Dendritic cell treated with granulocyte-macrophage colony-stimulating factor and Interleukin-4, amounts not matched to agents 40 ng/mL and 50 ng/mL, for 4 days (primary cell): ENCODE measurements at regions not wholly inside any gene's neighbourhood (a gene's known extent, or its start where the extent isn't known, plus 50 kb on each side); places are given as distances from the start of the nearest gene placed in this dataset.

Experiments used
- H3K27ac Mint-ChIP-seq: one replicate; pipeline ENCODE4 v1.8.0; 2022; ENCODE audit warnings: mild to moderate bottlenecking, mixed read lengths
- H3K27me3 Mint-ChIP-seq: one replicate; pipeline ENCODE4 v1.8.0; 2022; ENCODE audit warnings: mild to moderate bottlenecking, mixed read lengths
- H3K36me3 Mint-ChIP-seq: one replicate; pipeline ENCODE4 v1.8.0; 2022; ENCODE audit warnings: low read depth, mixed read lengths
- H3K4me1 Mint-ChIP-seq: one replicate; pipeline ENCODE4 v1.8.0; 2022; ENCODE audit warnings: low read depth, mixed read lengths
- H3K4me3 Mint-ChIP-seq: one replicate; pipeline ENCODE4 v1.8.0; 2022; ENCODE audit warnings: mild to moderate bottlenecking, moderate library complexity, mixed read lengths
- H3K9me3 Mint-ChIP-seq: one replicate; pipeline ENCODE4 v1.8.0; 2022; ENCODE audit warnings: mixed read lengths
- intact Hi-C: fragments of 100-400 bp; cut with micrococcal nuclease; formaldehyde crosslinking; loops from one replicate; pipeline ENCODE4 v1.15.0; 2022

DNA sequence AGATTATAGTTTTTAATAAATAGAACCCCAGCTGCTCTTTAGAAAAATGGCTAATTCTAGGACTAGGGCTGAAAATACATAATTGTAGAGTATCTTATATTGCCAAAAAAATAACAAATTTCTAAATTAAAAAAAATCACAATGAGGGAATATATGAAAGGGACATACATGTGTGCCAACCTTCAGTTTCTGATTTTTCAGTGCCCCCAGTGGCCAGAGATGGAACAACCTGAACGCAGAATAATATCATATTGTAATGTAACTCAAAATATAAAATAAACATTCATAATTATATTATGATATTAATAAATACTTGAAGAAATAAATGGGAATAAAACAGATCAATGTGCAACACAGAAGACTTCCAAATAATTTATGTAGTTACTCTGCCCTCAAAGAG, 460.5 kb downstream of the ZNF385D start:
- intact Hi-C loops, result no loop called here
- Mint-ChIP-seq H3K36me3 (no peaks in the 10 kb centered on the region), H3K27me3 (no peaks in the 10 kb centered on the region), H3K4me3 (no peak overlapping the region), H3K4me1 (no peaks in the 10 kb centered on the region), H3K27ac (no peak overlapping the region), H3K9me3 (peaks cover 18% of the 10 kb centered on the region)

DNA sequence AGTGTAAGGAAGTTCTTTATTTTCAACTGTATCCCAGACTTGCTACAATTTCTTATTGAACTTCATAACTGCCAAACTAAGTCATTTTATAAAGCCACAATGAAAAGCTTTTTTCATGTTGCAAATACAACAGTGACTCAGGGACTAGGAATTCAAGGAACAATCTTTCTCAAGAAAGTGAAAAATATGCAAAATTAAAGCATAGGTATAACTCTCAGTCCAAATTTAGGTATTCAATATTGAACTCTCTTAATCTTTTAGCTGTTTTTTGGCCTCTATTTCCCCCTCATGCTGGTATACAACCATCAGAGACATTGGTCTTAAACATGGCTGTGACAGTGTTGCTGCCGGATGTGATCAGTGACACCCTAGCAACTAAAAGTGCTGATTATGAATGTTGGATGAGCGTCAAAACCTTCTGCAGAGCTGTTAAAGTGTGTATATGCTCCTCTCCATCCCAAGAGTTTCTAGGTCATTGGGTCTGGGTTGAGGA, 476.9 kb downstream of the ZNF385D start:
- Mint-ChIP-seq H3K27me3 (no peaks in the 10 kb centered on the region), H3K4me1 (no peaks in the 10 kb centered on the region), H3K36me3 (no peaks in the 10 kb centered on the region), H3K27ac (no peak overlapping the region), H3K9me3 (peaks cover 35% of the 10 kb centered on the region), H3K4me3 (no peak overlapping the region)
- intact Hi-C loops, result no loop called here

DNA sequence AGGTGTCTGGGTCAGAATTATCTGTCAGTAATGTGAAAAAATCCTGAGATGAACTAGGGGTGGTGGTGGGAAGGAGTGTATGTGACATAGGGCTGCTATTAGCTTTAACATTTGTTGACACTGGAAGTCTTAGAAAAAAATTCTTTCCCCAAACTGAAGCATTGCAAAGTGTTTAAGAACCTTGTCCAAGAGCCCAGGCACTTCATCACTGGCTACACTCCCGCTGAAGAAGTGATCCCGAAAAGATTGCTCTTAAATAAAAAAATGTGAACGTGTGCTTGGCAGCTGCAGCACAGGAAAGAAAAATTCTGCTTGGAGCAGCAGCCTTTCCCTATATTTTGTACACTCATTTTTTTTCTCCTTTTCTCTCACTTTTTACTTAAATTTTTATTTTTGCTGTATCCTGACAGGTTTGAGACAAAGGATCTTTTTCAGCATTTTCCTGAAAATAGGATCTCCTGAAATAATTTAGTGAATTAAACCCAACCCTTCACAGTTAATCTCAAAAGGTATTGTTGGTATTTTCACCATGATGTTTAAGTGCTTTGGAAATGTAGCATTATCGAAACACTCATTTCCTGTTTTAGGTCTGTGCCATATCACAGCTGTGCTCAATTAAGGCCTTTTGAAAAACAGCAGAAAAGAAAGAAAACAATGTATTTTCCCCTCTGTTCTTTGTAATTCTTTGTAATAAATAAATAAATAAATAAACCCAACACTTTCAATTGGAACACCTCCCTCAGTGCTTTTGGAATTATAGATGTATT, 477.6 kb downstream of the ZNF385D start:
- no peak overlapping the region for H3K27ac Mint-ChIP-seq
- no peaks in the 10 kb centered on the region for H3K36me3 Mint-ChIP-seq
- H3K4me1 Mint-ChIP-seq, result no peaks in the 10 kb centered on the region
- no peaks in the 10 kb centered on the region for H3K27me3 Mint-ChIP-seq
- peaks cover 35% of the 10 kb centered on the region for H3K9me3 Mint-ChIP-seq
- intact Hi-C loops, result no loop called here
- no peak overlapping the region for H3K4me3 Mint-ChIP-seq

DNA sequence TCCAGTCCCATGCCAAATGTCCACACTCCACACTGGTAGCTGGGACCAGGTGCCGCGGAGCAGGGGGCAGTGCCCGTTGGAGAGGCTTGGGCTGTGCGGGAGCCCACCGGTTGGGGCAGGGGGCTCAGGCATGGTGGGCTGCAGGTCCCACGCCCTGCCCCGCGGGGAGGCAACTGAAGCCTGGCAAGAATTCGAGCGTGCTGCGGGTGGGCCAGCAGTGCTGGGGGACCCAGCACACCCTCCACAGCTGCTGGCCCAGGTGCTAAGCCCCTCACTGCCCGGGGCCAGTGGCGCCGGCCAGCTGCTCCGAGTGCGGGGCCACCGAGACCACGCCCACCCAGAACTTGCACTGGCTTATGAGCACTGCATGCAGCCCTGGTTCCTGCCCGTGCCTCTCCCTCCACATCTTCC, 479.4 kb downstream of the ZNF385D start:
- no peak overlapping the region for H3K27ac Mint-ChIP-seq
- H3K9me3 Mint-ChIP-seq, result peaks cover 48% of the 10 kb centered on the region
- intact Hi-C loops, result no loop called here
- H3K4me1 Mint-ChIP-seq, result no peaks in the 10 kb centered on the region
- no peak overlapping the region for H3K4me3 Mint-ChIP-seq
- H3K27me3 Mint-ChIP-seq, result no peaks in the 10 kb centered on the region
- H3K36me3 Mint-ChIP-seq, result no peaks in the 10 kb centered on the region

DNA sequence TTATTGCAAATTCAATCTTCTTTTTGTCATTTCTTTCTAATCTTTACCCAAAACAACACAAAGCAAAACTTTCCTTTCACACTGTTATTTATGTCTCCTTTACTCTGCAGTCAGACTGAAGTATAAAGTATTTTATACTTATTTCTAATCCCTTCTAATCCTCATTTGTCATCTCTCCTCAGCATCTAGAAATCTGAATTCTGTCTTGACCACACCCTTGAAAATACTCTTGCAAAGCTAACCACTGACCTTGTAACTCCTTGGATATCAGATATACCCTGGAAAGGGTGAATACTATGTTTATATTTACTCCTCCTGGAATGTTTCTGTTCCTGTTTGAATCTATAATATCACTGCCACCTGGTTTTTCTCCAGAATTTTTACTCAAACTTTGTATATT, 481.1 kb downstream of the ZNF385D start:
- Mint-ChIP-seq H3K9me3 (peaks cover 39% of the 10 kb centered on the region), H3K4me3 (no peak overlapping the region), H3K4me1 (no peaks in the 10 kb centered on the region), H3K27ac (no peak overlapping the region), H3K36me3 (no peaks in the 10 kb centered on the region), H3K27me3 (no peaks in the 10 kb centered on the region)
- intact Hi-C loops, result no loop called here

DNA sequence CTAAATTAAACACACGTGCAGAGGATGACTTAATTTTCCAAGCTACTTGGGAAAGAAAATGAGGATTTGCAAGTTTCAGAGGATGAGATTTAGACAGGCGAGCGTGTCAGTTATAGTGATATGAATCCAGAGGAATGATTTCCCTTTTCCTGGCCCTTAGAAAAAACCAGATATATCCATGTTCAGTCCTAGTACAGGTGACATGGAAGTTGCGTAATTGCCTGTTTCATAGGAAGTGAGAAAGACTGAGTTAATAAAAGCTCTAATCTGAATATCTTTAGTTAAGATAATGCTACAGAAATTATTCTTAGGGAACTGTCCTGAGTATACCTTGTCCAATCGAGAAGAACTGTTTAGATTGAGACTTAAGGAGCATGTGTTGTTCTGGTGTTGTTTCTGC, 490.5 kb downstream of the ZNF385D start:
- H3K9me3 Mint-ChIP-seq, result peaks cover 37% of the 10 kb centered on the region
- H3K27me3 Mint-ChIP-seq, result no peaks in the 10 kb centered on the region
- H3K4me1 Mint-ChIP-seq, result no peaks in the 10 kb centered on the region
- no peak overlapping the region for H3K4me3 Mint-ChIP-seq
- H3K36me3 Mint-ChIP-seq, result no peaks in the 10 kb centered on the region
- H3K27ac Mint-ChIP-seq, result no peak overlapping the region
- intact Hi-C loops, result no loop called here

DNA sequence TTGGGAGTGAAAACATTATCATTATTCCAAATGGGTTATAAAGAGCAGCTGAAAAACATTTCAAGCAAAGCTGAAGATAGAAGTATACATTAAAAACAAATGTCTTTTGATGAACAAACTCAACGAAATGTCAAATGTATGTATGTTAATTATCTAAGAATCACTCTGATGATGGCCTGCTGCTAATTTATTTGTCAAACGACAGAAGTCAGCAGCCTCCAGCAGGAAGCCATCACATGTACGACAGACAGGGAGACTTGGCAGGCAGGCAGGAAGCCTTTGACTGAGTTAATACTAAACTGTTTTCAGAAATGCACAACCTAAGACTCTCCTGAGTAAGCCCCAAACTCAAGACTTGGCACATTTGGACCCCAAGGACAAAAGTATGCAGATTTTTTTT, 491.1 kb downstream of the ZNF385D start:
- no peak overlapping the region for H3K4me3 Mint-ChIP-seq
- no peak overlapping the region for H3K27ac Mint-ChIP-seq
- peaks cover 41% of the 10 kb centered on the region for H3K9me3 Mint-ChIP-seq
- H3K4me1 Mint-ChIP-seq, result no peaks in the 10 kb centered on the region
- no peaks in the 10 kb centered on the region for H3K27me3 Mint-ChIP-seq
- no peaks in the 10 kb centered on the region for H3K36me3 Mint-ChIP-seq
- intact Hi-C loops, result no loop called here

DNA sequence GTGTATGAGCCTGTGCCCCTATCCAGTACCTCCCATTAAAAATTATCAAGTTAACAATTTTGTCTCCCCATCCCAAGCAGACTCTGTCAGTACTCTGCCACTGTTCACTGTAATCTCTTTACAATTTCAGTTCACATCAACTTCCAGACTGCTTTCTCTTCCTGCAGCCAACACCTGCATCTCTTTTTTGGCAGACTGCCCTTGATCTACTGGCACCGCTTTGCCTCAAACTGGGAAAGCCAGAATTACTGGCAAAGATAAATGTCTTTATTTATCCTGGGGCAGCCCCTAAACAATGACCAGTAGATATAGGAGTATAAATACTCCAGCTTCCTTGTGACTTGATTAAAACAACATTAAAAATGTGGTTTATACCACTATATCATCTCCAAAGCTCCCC, 494.1 kb downstream of the ZNF385D start:
- peaks cover 50% of the 10 kb centered on the region for H3K9me3 Mint-ChIP-seq

DNA sequence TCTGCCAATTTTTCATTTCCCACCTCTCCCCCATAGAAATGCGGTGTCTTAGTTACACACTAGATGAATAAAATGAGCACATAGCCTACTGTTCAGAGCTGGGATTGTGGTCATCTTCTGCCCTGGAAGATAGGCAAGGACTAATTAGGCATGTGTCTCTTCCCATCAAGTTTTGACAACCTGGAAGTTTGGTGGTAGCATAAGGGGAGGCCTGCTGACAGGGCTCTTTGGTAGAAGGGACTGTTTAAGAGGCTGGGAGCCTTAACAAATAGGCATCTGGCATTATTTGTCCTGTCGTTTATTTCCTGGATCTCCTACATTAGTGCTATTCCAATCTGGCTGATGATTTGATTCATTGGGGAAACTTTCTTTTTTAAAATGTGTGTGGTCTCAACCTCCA, 512.3 kb downstream of the ZNF385D start:
- H3K4me1 Mint-ChIP-seq, result no peaks in the 10 kb centered on the region
- no peak overlapping the region for H3K4me3 Mint-ChIP-seq
- intact Hi-C loops, result no loop called here
- peaks cover 30% of the 10 kb centered on the region for H3K9me3 Mint-ChIP-seq
- no peak overlapping the region for H3K27ac Mint-ChIP-seq
- H3K36me3 Mint-ChIP-seq, result no peaks in the 10 kb centered on the region
- H3K27me3 Mint-ChIP-seq, result no peaks in the 10 kb centered on the region

More for the DNA sequence above, 494.1 kb downstream of the ZNF385D start:
- intact Hi-C loops, result no loop called here
- H3K36me3 Mint-ChIP-seq, result no peaks in the 10 kb centered on the region
- no peaks in the 10 kb centered on the region for H3K4me1 Mint-ChIP-seq
- no peak overlapping the region for H3K27ac Mint-ChIP-seq
- no peaks in the 10 kb centered on the region for H3K27me3 Mint-ChIP-seq
- no peak overlapping the region for H3K4me3 Mint-ChIP-seq

DNA sequence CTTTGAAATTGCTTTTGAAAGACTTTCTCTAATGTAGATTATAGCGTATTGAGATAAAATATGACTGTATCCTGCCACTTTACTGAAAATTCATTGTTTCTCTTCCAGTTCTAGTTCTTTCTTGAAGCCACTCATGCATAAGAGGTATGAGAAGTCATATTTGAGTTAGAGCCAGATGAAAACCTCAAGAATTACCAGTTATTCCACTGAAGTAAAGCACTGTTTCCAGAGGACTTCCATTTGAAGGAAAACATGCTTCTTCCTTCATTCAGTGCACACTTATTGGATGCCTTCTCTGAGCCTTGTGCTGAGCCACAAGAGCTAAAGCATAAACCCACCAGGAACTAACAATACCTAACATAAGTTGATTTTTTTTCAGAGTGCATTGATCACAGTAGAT, 513.4 kb downstream of the ZNF385D start:
- H3K4me3 Mint-ChIP-seq, result no peak overlapping the region
- no peak overlapping the region for H3K27ac Mint-ChIP-seq
- peaks cover 31% of the 10 kb centered on the region for H3K9me3 Mint-ChIP-seq
- no peaks in the 10 kb centered on the region for H3K27me3 Mint-ChIP-seq
- H3K36me3 Mint-ChIP-seq, result no peaks in the 10 kb centered on the region
- intact Hi-C loops, result no loop called here
- no peaks in the 10 kb centered on the region for H3K4me1 Mint-ChIP-seq

DNA sequence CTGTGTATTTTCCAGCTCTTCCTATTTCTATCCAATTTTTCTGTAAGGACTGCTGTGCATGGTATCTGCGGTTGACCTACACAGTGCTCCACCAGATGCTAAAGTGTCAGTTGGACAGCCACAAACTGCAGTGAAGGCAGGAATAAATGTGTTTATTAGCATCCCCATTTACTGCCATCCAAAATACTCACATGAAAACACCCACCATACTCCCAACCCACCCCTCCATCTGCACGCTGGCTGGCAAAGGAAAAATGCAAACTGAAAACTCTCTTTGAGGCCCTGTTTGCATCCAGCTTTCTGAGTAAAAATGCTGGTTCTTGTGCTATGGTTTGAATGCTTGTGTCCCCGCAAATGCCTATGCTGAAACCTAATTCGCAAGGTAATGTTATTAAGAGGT, 515.5 kb downstream of the ZNF385D start:
- H3K4me3 Mint-ChIP-seq, result no peak overlapping the region
- intact Hi-C loops, result no loop called here
- no peak overlapping the region for H3K27ac Mint-ChIP-seq

DNA sequence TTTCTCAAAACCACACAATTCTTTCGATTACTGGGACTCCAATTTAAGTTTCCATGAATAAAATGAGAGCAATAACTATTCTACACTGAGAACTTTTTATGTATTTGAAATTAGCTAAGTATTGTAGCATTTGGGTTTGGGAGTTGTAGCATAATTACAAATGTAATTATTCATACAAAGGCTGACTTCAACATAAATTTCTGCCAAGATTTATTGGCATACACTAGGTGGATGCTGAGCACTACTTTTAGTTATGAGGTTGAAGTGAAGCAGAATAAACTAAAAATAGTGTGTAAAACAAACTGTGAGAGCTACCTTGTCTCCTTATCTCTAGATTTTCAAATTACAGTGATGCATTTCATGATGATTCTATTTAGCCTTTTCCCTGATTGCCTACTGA, 516.1 kb downstream of the ZNF385D start:
- no peaks in the 10 kb centered on the region for H3K36me3 Mint-ChIP-seq
- no peak overlapping the region for H3K27ac Mint-ChIP-seq
- H3K4me1 Mint-ChIP-seq, result no peaks in the 10 kb centered on the region
- intact Hi-C loops, result no loop called here
- no peak overlapping the region for H3K4me3 Mint-ChIP-seq
- peaks cover 43% of the 10 kb centered on the region for H3K9me3 Mint-ChIP-seq
- H3K27me3 Mint-ChIP-seq, result no peaks in the 10 kb centered on the region

More for the DNA sequence above, 515.5 kb downstream of the ZNF385D start:
- Mint-ChIP-seq H3K9me3 (peaks cover 43% of the 10 kb centered on the region), H3K36me3 (no peaks in the 10 kb centered on the region), H3K27me3 (no peaks in the 10 kb centered on the region), H3K4me1 (no peaks in the 10 kb centered on the region)

DNA sequence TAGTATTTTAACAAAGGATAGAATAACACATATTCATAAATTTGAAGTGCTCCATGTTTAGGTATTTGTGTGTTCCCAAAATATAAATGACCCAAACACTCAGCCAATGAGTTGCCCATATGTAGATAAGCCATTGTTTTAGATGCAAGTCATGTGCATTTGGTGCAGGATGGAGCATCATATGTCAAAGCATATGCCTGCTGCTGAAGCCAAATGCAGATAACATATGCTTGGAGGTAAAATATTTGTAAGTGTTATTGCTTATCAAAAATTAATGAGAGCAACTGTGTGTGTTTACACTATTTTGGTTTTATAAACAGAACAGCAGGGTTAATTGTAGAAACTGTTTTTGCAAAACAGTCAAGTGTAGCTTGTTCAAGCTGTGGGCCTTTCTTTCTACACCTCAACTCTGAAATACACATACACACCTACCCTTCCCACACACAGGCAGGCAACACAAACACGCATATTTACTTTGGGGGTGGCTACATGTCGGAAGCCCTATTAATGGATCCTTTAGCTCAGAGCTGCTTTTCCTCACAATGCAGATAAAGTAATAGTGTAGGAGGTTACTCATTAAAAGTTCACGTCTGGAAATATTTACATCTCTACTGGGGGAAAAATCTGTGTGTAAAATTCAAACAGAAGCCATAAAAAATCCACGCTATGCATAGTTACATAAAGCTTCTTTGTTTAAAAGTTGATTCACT, 521.4 kb downstream of the ZNF385D start:
- peaks cover 46% of the 10 kb centered on the region for H3K9me3 Mint-ChIP-seq
- no peaks in the 10 kb centered on the region for H3K36me3 Mint-ChIP-seq
- intact Hi-C loops, result no loop called here
- no peaks in the 10 kb centered on the region for H3K27me3 Mint-ChIP-seq
- H3K27ac Mint-ChIP-seq, result no peak overlapping the region
- no peaks in the 10 kb centered on the region for H3K4me1 Mint-ChIP-seq
- no peak overlapping the region for H3K4me3 Mint-ChIP-seq

DNA sequence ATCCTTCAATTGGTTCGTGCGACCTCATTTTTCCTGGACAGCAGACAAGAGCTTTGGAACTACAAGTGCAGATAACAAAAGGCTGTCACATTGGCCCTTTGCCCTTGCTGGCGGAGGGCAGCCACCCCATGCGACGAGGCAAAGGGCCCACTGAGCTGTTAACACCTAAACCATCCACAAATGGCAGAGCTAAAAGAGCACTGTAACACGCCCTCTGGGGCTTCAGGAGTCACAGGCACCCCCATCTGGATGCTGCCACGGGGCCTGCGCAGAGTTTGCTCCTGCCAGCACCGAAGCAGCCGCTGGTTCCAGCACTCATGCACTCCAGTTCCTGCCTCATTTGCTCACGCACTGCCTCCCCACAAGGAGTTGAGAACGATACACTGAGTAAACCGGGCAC, 524.9 kb downstream of the ZNF385D start:
- Mint-ChIP-seq H3K36me3 (no peaks in the 10 kb centered on the region), H3K9me3 (peaks cover 29% of the 10 kb centered on the region), H3K4me1 (no peaks in the 10 kb centered on the region), H3K27me3 (no peaks in the 10 kb centered on the region), H3K27ac (no peak overlapping the region), H3K4me3 (no peak overlapping the region)
- intact Hi-C loops, result no loop called here
